DMS 273 (cell line): ENCODE measurements at regions not wholly inside any gene's neighbourhood (a gene's known extent, or its start where the extent isn't known, plus 50 kb on each side); places are given as distances from the start of the nearest gene placed in this dataset.

ENCODE experiments used
- DNase-seq: peaks from one replicate; lab custom pipeline; 2025; ENCODE audit not compliant: unreplicated experiment; lab: John Stamatoyannopoulos, UW

- no peak for DNase-seq
Observed at GRCh38 chr1:208885650-208886049, 641.5 kb upstream of the PLXNA2 start.

GRCh38 chr1:208888376-208888775 lies 644.2 kb upstream of the PLXNA2 start:
- no peak for DNase-seq

- DNase-seq = peak; percentile 24
Observed at GRCh38 chr1:208892147-208892546, 648.0 kb upstream of the PLXNA2 start.

- DNase-seq = no peak
Observed at GRCh38 chr1:208893251-208893650, 649.1 kb upstream of the PLXNA2 start.

- no peak for DNase-seq
Observed at GRCh38 chr1:208895181-208895580, 651.0 kb upstream of the PLXNA2 start.

GRCh38 chr1:208895820-208896219 lies 651.6 kb upstream of the PLXNA2 start:
- no peak for DNase-seq

- no peak for DNase-seq
Observed at GRCh38 chr1:208896768-208897167, 652.6 kb upstream of the PLXNA2 start.

GRCh38 chr1:208899438-208899837 lies 655.3 kb upstream of the PLXNA2 start:
- DNase-seq = no peak

- DNase-seq = no peak
Observed at GRCh38 chr1:208903251-208903905, 659.2 kb upstream of the PLXNA2 start.

- no peak for DNase-seq
Observed at GRCh38 chr1:208907790-208908189, 663.6 kb upstream of the PLXNA2 start.

- DNase-seq = no peak
Observed at GRCh38 chr1:208909011-208909984, 665.1 kb upstream of the PLXNA2 start.

- no peak for DNase-seq
Observed at GRCh38 chr1:208910161-208910560, 666.0 kb upstream of the PLXNA2 start.

GRCh38 chr1:208917281-208917680 lies 666.2 kb upstream of the CAMK1G start:
- no peak for DNase-seq

- no peak for DNase-seq
Observed at GRCh38 chr1:208917723-208918122, 665.8 kb upstream of the CAMK1G start.

GRCh38 chr1:208918160-208918559 lies 665.4 kb upstream of the CAMK1G start:
- no peak for DNase-seq

- DNase-seq = no peak
Observed at GRCh38 chr1:208919371-208919770, 664.1 kb upstream of the CAMK1G start.

GRCh38 chr1:208921259-208921658 lies 662.3 kb upstream of the CAMK1G start:
- DNase-seq = no peak

- DNase-seq = no peak
Observed at GRCh38 chr1:208923456-208923855, 660.1 kb upstream of the CAMK1G start.

GRCh38 chr1:208923946-208924720 lies 659.4 kb upstream of the CAMK1G start:
- DNase-seq = no peak

GRCh38 chr1:208924928-208925327 lies 658.6 kb upstream of the CAMK1G start:
- no peak for DNase-seq

GRCh38 chr1:208928349-208929010 lies 655.0 kb upstream of the CAMK1G start:
- no peak for DNase-seq
